Mesothelial cell of epicardium (in vitro differentiated cells): ENCODE measurements at regions not wholly inside any gene's neighbourhood (a gene's known extent, or its start where the extent isn't known, plus 50 kb on each side); places are given as distances from the start of the nearest gene placed in this dataset.
A peak's percentile ranks its signal among the peaks of the same experiment; 100 is the strongest.

Experiments used
- DNase-seq, 2 experiments: peaks; one replicate each; pipeline ENCODE4 v3.0.0; 2021; ENCODE audit warnings: low spot score in 2 of 2; ENCODE audit not compliant: unreplicated experiment in 2 of 2
- H3K27ac Mint-ChIP-seq: 2 replicates; pipeline ENCODE4 v1.8.0; 2021; ENCODE audit warnings: mixed read lengths
- H3K27me3 Mint-ChIP-seq: 2 replicates; pipeline ENCODE4 v1.8.0; 2021; ENCODE audit warnings: low read depth, mixed read lengths
- H3K36me3 Mint-ChIP-seq: 2 replicates; pipeline ENCODE4 v1.8.0; 2021; ENCODE audit warnings: mixed read lengths
- H3K4me1 Mint-ChIP-seq: 2 replicates; pipeline ENCODE4 v1.8.0; 2021; ENCODE audit warnings: mixed read lengths
- H3K4me3 Mint-ChIP-seq: 2 replicates; pipeline ENCODE4 v1.8.0; 2021; ENCODE audit warnings: mild to moderate bottlenecking, moderate library complexity, mixed read lengths
- H3K9me3 Mint-ChIP-seq: 2 replicates; pipeline ENCODE4 v1.8.0; 2021; ENCODE audit warnings: mixed read lengths
- CTCF ChIP-seq: fragments of 200-600 bp; sonication (generic); IDR thresholded peaks from one replicate; pipeline ENCODE4 v1.5.0; 2021; ENCODE audit warnings: antibody characterized with exemption; ENCODE audit not compliant: unreplicated experiment

GRCh38 chr10:78695846-78696245 lies 372.9 kb upstream of the ZMIZ1 start:
- Mint-ChIP-seq H3K4me3 (no peak overlapping the region), H3K36me3 (no peaks in the 10 kb centered on the region), H3K27ac (no peak overlapping the region), H3K9me3 (peaks cover 10% of the 10 kb centered on the region), H3K27me3 (no peaks in the 10 kb centered on the region), H3K4me1 (peaks cover 11% of the 10 kb centered on the region)
- TF ChIP-seq CTCF = no peak
- no peak for DNase-seq

GRCh38 chr10:78696791-78697395 lies 371.9 kb upstream of the ZMIZ1 start:
- H3K27ac Mint-ChIP-seq = no peak overlapping the region
- no peak for TF ChIP-seq CTCF
- H3K9me3 Mint-ChIP-seq = peaks cover 10% of the 10 kb centered on the region
- no peaks in the 10 kb centered on the region for H3K27me3 Mint-ChIP-seq
- H3K4me3 Mint-ChIP-seq = no peak overlapping the region
- DNase-seq = no peak
- H3K4me1 Mint-ChIP-seq = peaks cover 14% of the 10 kb centered on the region
- no peaks in the 10 kb centered on the region for H3K36me3 Mint-ChIP-seq

- Mint-ChIP-seq H3K27me3 (no peaks in the 10 kb centered on the region), H3K36me3 (no peaks in the 10 kb centered on the region), H3K4me1 (peaks cover 14% of the 10 kb centered on the region), H3K9me3 (no peaks in the 10 kb centered on the region), H3K4me3 (no peak overlapping the region), H3K27ac (no peak overlapping the region)
- DNase-seq = no peak
- no peak for TF ChIP-seq CTCF
Measured at GRCh38 chr10:78699971-78700370, 368.8 kb upstream of the ZMIZ1 start.

GRCh38 chr10:78700413-78700812 lies 368.4 kb upstream of the ZMIZ1 start:
- DNase-seq = peak; percentile 48 to 54
- no peak for TF ChIP-seq CTCF
- Mint-ChIP-seq H3K27ac (peak overlapping the region; percentile 33), H3K36me3 (no peaks in the 10 kb centered on the region), H3K4me1 (peaks cover 14% of the 10 kb centered on the region), H3K9me3 (no peaks in the 10 kb centered on the region), H3K27me3 (no peaks in the 10 kb centered on the region), H3K4me3 (no peak overlapping the region)

GRCh38 chr10:78700816-78701520 lies 367.8 kb upstream of the ZMIZ1 start:
- H3K27ac Mint-ChIP-seq = peak overlapping the region; percentile 3
- DNase-seq = no peak
- H3K4me3 Mint-ChIP-seq = no peak overlapping the region
- H3K27me3 Mint-ChIP-seq = no peaks in the 10 kb centered on the region
- H3K36me3 Mint-ChIP-seq = no peaks in the 10 kb centered on the region
- no peak for TF ChIP-seq CTCF
- H3K4me1 Mint-ChIP-seq = peaks cover 14% of the 10 kb centered on the region
- no peaks in the 10 kb centered on the region for H3K9me3 Mint-ChIP-seq
